SKM-1 treated with dmso at 0.1 percent for 144 hours (cell line): ENCODE measurements at regions not wholly inside any gene's neighbourhood (a gene's known extent, or its start where the extent isn't known, plus 50 kb on each side); places are given as distances from the start of the nearest gene placed in this dataset.
"Not testable (repeated sequence)": the region's sequence is repeated elsewhere in the genome, so short reads cannot be mapped to it uniquely, and the experiment has no call there.

Source experiments
- DNase-seq: peaks from one replicate; lab custom pipeline; 2025; ENCODE audit not compliant: unreplicated experiment; lab: John Stamatoyannopoulos, UW

- not testable (repeated sequence) for DNase-seq
Observed at GRCh38 chrX:23458957-23459356, 124.3 kb downstream of the PTCHD1 start.

- no peak for DNase-seq
Observed at GRCh38 chrX:23465105-23465791, 130.6 kb downstream of the PTCHD1 start.

GRCh38 chrX:23465985-23466384 is 131.3 kb downstream of the PTCHD1 start:
- no peak for DNase-seq

- no peak for DNase-seq
Observed at GRCh38 chrX:23478056-23478455, 143.4 kb downstream of the PTCHD1 start.

- DNase-seq, result no peak
Observed at GRCh38 chrX:23478561-23478960, 143.9 kb downstream of the PTCHD1 start.

GRCh38 chrX:23482561-23482960 is 147.9 kb downstream of the PTCHD1 start:
- DNase-seq, result no peak

- DNase-seq, result no peak
Observed at GRCh38 chrX:23483396-23483795, 148.7 kb downstream of the PTCHD1 start.

GRCh38 chrX:23493941-23494374 is 159.3 kb downstream of the PTCHD1 start:
- no peak for DNase-seq

GRCh38 chrX:23494741-23495140 is 160.1 kb downstream of the PTCHD1 start:
- no peak for DNase-seq

GRCh38 chrX:23497919-23498318 is 163.3 kb downstream of the PTCHD1 start:
- no peak for DNase-seq

- DNase-seq, result no peak
Observed at GRCh38 chrX:23501974-23502373, 165.3 kb upstream of the PRDX4 start.

GRCh38 chrX:23503835-23504539 is 163.3 kb upstream of the PRDX4 start:
- DNase-seq, result no peak

- no peak for DNase-seq
Observed at GRCh38 chrX:23504540-23504884, 162.8 kb upstream of the PRDX4 start.

GRCh38 chrX:23504895-23505294 is 162.4 kb upstream of the PRDX4 start:
- DNase-seq, result no peak

- DNase-seq, result no peak
Observed at GRCh38 chrX:23505531-23506303, 161.6 kb upstream of the PRDX4 start.

GRCh38 chrX:23509256-23509655 is 158.0 kb upstream of the PRDX4 start:
- no peak for DNase-seq

GRCh38 chrX:23511793-23512192 is 155.5 kb upstream of the PRDX4 start:
- no peak for DNase-seq

- DNase-seq, result no peak
Observed at GRCh38 chrX:23513121-23513520, 154.2 kb upstream of the PRDX4 start.

GRCh38 chrX:23514082-23514481 is 153.2 kb upstream of the PRDX4 start:
- no peak for DNase-seq

GRCh38 chrX:23515028-23515427 is 152.3 kb upstream of the PRDX4 start:
- no peak for DNase-seq

- not testable (repeated sequence) for DNase-seq
Observed at GRCh38 chrX:23523026-23523657, 144.2 kb upstream of the PRDX4 start.

GRCh38 chrX:23524467-23524866 is 142.8 kb upstream of the PRDX4 start:
- DNase-seq, result no peak
